Stimulated activated CD8-positive, alpha-beta memory T cell treated with anti-CD3 and anti-CD28 coated beads, Interleukin-7, amount 100 ng/mL, for 24 hours (primary cell): ENCODE measurements at regions not wholly inside any gene's neighbourhood (a gene's known extent, or its start where the extent isn't known, plus 50 kb on each side); places are given as distances from the start of the nearest gene placed in this dataset.

Experiments used
- DNase-seq: peaks from one replicate; pipeline ENCODE4 v3.0.0-alpha.2; 2020; ENCODE audit warnings: low read depth

DNA sequence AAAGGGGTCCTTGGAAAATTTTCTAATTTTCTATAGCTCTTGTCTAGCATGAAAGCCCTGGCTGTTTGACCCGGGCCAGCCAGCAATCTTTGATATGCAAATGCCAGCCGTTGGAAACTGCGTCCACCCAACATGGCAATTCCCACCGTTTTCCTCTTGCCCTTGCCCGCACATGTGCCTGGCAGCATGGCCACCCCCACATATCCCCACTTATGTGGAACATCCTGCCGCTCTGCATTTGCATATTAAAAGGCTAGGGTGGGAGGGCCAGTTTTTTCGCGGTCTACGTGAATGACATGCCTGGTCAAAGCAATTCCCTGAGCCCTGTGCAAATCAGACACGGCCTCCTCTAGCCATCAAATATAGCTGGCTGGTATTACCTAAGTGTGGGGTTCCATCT is 110.3 kb upstream of the TDRD3 start:
- DNase-seq, result no peak

DNA sequence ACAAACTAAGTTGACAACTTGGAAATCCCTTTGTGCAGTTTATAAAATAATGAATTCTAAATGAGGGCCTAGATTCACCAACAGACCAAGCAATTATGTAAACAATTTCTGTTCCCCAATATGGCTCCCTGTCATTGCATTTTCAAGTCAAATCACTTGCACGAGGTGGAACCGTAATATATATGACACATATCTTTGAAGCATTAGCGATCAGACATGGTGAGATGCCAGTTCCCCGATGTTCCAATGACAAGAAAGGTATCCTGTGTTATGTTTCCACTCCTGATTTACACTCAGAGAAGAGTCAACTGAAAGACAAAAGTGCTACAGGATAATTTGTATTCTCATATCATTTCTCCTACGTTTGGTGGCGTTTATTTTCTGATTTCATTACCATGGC is 108.5 kb upstream of the TDRD3 start:
- no peak for DNase-seq

DNA sequence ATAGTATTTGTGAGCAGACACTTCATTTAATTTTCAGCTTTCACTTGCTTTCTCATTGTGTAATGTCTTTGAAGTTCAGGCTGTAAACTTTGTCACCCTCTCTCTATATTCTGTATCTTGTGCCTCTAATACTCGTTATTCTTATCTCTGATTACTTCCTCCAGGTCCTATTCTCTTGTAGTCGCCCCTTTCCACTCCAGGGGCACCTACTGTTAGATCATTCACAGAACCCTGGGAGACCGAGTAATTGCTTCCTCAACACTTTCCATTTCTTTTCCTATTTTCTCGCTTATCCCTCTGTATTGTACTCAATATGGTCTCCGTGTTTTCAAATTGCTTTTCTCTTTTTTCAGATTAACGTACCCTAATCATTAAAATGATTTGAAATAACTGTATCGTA is 93.9 kb upstream of the TDRD3 start:
- no peak for DNase-seq

DNA sequence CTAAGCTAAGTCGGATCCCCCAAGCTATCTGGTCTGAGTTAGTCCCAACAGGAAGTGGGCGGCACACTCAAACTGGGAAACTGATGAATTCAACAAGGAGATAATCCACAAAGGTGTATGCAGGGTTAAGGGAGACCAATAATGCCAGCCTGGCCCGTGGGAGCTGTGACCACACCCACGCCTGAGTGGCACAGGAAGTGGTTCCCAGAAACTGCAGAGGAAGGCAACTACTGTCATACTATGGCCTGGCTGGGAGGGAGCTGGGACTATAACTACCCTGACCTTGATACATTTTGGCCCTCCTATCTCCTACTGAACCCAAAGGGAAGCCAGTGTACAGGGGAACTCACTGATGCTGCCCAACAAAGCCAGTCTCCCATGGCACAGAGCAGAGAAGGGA is 85.5 kb upstream of the TDRD3 start:
- DNase-seq, result no peak

DNA sequence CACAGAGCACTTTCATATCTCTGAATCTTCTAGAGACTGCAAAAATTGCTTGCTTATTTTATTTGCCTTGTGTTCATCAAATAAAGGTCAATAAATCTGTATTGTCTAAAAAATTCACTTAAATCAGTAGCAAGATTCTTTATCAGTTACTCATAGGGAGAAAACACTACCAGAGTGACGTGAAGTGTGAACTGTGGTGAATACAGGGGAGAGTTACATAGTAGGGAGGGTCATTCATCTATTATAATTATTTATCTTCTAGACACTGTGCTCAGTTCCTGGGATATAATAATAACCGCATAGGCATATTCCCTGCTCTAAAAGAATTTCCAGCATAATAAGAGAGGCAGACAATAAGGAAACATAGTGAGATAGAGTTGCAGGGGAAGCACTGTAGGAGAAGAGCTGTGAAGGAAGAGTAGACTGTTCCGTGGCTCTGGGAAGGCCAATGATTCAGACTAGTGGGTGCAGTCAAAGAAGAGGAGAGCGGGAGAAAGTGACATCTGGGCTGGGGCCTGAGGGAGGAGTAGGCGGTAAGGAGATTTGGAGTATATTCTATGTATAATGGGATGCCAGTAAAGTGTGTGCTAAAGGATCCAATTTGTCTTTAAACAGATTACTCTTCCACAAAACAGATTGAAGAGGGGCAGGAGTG is 84.0 kb upstream of the TDRD3 start:
- no peak for DNase-seq

DNA sequence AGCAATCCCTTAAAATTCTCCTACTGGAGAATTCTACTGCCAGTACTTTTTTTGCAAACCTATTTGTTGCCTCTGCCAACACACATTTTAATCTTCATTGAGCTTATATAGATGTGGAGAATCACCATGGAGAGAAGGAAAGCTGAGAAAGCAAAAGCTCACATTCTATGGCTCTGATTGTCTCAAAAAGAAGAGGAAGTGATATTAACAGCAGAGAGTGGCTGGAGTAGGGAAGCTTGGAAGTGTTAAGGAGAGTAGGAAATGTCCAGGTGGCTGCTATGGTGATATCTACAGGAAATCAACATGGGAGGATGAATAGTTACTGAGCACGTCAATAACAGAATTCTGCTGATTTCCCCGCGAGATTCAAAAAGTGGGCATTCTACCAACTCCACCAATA is 78.8 kb upstream of the TDRD3 start:
- no peak for DNase-seq

DNA sequence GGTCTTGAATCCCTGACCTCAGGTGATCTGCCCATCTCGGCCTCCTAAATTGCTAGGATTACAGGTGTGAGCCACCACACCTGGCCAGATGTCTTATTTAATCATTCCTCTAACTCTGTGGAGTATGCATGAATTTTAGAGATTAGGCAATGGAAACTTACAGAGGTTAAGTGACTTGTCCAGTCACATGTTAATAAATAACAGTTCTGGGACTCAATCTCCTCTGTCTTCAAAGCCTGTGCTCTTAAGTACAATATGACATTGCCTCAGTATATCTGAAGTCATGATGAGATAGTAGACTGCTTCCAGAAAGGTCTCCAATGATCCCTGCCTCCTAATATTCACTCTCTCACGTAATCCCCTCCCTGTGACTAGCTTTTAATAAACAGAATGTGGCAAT is 72.9 kb upstream of the TDRD3 start:
- no peak for DNase-seq

DNA sequence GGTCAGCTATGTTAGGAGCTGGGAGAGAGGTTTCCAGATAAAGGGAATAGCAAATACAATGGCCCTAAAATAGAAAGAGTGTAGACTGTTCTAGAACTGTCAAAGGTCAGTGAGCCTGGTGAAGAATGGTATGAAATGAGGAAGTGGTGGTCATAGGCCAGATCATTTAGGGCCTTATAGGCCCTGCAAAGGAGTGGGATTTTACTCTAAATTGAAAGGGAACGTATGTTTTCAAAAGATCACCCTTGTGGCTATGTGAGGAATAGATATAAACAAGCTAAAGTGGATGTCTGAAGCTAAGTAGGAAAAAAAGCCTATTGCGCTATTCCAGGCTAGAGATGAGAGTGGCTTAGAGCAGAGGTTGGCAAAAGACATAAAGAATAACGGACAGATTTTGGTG is 70.7 kb upstream of the TDRD3 start:
- no peak for DNase-seq

DNA sequence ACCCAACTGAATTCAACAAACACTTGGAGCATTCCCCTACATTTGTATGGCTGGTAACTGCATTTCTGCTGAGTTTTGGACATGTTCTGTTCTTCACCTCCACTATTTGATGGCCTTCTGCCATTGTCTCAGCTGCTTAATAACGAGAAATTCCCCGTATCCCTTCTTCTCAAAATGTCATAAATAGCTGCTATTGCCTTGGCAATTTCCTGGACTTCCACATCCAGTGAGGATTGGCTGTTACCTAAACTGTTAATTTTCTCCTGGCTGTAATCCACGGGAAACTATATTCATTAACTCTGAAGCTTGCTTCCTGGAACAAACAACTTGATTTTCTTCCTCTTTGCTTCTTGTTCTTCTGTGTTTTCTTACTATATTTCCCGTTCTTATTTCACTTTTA is 69.5 kb upstream of the TDRD3 start:
- DNase-seq, result no peak

DNA sequence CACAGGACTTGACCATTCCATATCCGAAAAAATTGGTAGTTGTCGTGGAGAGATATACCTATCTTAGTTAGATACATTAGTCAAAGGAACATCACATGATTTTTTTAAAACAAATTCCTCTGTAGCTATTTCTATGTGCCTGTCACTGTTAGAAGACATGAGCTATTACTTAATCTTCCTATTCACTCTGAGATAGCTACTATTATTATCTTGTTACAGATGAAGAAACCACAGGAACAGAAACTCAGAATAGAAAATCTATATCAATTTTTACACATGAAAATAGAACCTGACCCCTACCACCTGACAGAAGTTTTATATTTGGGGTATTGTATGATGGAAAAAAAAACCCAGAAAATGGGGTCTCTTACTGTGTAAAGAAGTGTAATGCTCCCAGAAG is 68.9 kb upstream of the TDRD3 start:
- DNase-seq, result no peak

DNA sequence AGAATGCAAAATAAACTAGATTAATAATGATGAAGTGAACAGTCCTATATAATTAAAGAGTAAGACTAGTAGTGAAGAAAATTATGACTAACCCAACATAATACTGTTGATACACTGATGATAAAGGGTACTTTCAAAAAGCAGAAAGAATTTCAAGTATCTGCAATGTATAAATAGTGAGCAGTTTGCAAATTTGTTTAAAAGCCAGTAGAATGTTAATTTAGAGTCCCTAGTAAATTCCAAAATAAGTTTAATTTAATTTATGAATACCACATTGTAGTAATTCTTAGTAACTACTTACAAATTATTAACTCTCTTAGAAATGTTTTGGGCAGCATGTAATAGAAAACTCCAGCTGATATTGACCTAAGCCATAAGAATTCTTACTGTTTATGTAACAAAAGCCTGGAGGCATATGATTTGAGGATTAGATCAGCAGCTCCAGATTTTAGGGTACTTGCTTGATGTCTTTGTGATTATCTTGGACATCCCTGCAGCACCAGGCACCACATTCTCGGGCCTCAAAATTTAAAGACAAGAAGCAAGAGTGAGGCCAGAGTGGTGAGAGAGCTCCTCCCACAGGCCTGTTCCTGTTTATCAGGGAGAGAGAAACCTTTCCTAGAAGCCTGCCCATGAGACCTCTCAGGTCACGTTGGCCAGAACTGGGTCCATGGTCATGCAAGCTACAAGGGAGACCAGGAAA is 67.6 kb upstream of the TDRD3 start:
- DNase-seq, result no peak

DNA sequence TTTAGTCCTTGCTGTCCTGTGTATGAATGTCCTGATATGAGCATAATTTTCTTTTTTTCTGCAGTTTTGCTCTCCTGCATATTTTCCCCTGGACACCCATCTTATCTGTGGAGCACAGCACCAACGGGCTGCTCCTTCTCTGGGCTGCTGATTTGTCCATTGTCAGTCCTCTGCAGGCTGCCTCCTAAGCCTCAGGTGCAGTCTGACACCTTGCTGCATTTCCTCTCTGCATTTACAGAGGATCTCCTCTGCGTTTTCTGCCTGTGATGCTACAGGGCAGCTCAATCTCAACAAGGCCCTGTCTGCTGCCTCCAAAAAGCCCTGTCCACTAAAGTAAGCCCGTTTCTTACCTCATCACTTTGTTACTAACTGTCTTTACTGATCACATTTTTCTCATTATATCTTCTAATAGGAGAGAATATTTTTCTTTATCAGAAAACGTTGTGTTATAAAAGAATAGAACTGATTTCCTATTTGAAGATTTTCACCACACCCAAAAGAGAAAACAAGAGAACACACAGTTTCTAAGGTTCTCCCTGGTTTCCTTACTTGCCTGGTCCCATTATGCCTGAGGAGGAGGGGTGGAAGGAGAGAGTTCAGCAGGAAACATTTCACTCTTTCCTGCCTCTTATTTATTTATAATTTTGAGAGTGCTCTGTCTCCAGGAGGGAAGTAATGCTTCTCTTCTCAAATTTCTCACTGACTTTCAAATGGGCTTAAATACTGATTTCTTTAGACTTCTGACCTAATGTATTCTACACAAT is 65.6 kb upstream of the TDRD3 start:
- no peak for DNase-seq

DNA sequence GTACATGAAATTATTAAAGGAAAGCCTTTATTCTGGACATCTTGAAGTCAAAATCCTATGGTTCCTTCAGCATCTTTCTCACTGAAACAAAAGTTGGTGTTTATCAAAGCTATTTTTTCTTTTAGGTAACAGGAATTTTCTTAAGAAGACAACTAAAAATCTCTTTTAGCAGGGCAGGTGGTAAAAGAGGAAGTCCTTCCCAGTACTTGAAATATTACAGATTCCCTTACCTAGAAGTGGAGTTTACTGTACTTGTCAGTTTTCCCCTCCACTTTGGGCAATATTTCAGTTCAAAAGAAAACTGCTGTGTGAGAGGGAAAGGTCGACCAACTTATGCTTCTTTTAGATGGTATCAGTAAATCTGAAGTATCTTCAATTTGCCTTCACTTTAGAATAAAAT is 64.3 kb upstream of the TDRD3 start:
- no peak for DNase-seq

DNA sequence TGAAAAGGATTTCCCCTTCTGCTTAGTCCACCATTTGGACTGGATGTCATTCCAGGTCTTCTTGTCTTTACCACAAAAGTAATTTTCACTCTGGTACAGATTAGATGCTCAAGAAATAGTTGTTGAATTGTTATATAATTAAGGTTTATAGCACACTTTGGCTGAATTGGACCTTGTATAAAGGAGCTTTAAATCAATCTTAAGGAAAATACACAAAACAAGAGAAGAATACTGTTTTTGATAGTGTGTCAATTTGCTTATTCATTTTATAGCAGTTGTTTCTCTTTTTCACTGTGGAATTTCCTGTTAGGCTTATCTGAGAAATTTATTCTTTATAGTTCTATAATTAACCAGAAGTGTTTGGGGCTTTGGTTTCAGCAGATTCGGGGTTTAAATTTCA is 62.7 kb upstream of the TDRD3 start:
- DNase-seq, result no peak

DNA sequence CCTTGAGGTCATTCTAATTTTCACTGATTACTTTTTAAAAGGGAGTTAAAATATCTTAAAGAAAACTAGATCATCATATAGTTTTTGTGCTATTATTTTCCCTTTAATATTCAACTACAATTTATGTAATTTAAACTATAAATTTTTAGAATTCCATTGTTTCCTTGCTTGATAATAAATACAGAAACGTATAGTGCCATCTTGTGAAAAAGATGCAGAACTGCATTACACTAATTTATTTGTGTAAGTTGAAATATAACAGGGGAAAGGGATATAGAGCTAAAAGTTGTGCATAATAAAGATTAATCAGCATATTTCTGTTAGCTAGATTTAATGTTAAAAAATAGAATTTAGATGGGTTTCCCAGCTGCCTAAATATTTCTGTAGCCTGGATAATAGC is 61.5 kb upstream of the TDRD3 start:
- no peak for DNase-seq

DNA sequence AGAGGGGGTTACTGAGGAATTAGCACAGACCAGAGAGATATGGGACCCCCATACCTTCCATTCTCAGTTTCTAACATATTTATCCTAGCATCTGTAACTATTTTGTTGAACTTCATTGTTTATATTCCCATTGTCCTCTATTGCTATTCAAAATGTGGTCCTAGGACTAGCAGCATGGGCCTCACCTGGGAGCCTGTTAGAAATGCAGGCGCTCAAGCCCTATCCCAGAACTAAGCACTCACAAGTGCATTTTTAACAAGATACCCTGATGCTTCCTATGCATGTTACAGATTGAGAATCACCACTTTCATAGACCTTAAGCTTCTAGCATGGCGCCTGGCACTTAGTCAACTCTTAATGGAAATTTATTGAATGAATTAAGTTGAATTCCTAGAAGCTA is 58.3 kb upstream of the TDRD3 start:
- no peak for DNase-seq

DNA sequence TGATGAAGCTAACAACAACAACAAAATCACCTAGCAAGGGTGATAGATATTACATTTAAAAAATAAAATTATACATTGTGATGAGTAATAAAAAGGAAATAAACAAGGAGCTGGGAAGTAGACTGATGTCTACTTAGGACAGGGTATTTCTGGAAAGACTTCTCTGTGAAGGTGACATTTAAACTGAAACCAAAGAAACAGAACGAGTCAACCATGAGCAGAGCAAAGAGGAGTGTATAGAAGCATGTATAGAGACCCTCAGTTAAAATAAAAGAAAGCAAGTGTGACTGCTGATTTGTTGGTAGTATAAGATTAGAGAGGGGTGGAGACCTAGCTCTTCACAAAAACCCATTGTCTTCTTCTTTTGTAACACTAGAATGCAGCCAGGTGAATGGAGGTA is 53.0 kb upstream of the TDRD3 start:
- no peak for DNase-seq

DNA sequence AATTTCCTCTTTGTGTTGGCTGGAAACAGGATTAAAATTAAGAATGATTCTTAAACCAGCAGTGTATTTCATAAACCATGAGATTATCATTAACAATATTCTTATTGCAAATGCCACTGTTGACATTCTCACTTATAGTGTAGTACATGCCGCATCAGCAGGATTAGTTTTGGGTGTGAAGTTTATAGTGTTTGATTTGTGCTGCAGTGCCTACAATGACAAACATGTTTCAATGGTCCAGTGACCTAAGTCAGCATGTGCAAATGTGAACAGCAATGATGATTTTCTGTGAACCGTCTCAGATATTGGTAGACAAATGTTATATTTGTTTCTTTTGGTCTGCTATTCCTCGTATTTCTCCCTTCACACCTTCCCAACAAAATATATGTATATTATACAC is 49.8 kb upstream of the TDRD3 start:
- DNase-seq, result no peak
